ENCODE measurements at regions not wholly inside any gene's neighbourhood (a gene's known extent, or its start where the extent isn't known, plus 50 kb on each side); places are given as distances from the start of the nearest gene placed in this dataset.

DNA sequence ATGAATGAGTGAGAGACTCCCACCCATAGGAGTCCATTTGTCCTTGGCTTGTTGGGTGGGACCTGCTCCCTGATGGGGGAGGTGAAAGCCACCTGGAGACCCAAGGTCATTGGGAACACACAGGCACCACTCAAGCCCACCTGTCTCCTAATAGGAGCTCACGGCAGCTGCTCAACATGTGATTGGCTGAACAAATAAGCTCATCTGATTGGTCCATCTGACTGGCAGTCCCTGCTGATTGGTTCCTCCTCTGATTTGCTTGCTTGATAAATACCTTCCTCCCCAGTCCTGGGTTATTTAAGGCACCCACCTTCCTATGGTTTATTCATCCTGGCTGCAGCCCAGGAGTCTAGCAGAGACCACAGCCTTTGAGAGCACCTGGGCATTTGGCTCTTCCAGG lies 502.9 kb downstream of the PTPRU start:
- TF ChIP-seq ESRRG (CRISPR knock-in tag; IDR thresholded peaks at IDR 0.05) (no peak), TOX (CRISPR knock-in tag; IDR thresholded peaks at IDR 0.05; ENCODE audit: borderline replicate concordance) (no peak), PATZ1 (CRISPR knock-in tag; IDR thresholded peaks at IDR 0.05; ENCODE audit: borderline replicate concordance) (no peak)
- no peak for ATAC-seq

DNA sequence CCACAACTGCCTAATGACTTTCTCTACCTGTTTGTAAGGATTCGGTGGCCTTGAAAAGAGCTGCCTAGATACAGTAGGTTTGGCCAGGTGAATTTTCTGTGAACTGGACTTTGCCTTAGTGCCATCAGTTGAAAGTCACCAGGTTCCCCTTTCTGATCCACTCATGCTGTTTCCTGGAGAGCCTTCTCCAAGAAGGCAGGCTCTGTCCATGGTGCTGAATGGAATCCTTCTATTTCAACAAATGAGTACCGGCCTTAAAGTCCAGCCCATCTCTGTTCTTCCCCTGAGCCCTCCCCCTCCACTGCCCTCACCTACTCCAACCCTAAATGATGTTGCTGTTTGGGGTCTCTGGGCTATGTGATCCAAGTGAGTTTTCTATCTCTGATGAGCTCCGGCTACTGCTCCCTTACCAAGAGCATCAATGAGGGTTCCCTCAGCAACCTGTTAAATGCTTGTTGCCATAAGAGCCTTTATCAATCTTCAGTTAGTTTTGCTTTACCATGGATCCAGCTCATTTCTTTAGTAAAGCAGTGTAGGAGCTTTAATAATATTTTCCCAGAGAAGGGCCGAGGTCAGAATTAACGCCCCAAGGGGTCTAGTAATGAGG lies 500.4 kb downstream of the PTPRU start:
- no peak for ATAC-seq
- no peak for TF ChIP-seq TOX (CRISPR knock-in tag; IDR thresholded peaks at IDR 0.05; ENCODE audit: borderline replicate concordance)
- TF ChIP-seq SNAI2 (CRISPR knock-in tag; IDR thresholded peaks at IDR 0.05), result no peak
- no peak for TF ChIP-seq ZC3H10 (CRISPR knock-in tag; IDR thresholded peaks at IDR 0.05)
- no peak for TF ChIP-seq PPARA (CRISPR knock-in tag; IDR thresholded peaks at IDR 0.05; ENCODE audit: borderline replicate concordance)
- TF ChIP-seq ESRRG (CRISPR knock-in tag; IDR thresholded peaks at IDR 0.05), result no peak
- no peak for TF ChIP-seq ZFP3 (CRISPR knock-in tag; IDR thresholded peaks at IDR 0.05)
- no peak for TF ChIP-seq BACH2 (CRISPR knock-in tag; IDR thresholded peaks at IDR 0.05; ENCODE audit: borderline replicate concordance)
- TF ChIP-seq, protein P1, sequence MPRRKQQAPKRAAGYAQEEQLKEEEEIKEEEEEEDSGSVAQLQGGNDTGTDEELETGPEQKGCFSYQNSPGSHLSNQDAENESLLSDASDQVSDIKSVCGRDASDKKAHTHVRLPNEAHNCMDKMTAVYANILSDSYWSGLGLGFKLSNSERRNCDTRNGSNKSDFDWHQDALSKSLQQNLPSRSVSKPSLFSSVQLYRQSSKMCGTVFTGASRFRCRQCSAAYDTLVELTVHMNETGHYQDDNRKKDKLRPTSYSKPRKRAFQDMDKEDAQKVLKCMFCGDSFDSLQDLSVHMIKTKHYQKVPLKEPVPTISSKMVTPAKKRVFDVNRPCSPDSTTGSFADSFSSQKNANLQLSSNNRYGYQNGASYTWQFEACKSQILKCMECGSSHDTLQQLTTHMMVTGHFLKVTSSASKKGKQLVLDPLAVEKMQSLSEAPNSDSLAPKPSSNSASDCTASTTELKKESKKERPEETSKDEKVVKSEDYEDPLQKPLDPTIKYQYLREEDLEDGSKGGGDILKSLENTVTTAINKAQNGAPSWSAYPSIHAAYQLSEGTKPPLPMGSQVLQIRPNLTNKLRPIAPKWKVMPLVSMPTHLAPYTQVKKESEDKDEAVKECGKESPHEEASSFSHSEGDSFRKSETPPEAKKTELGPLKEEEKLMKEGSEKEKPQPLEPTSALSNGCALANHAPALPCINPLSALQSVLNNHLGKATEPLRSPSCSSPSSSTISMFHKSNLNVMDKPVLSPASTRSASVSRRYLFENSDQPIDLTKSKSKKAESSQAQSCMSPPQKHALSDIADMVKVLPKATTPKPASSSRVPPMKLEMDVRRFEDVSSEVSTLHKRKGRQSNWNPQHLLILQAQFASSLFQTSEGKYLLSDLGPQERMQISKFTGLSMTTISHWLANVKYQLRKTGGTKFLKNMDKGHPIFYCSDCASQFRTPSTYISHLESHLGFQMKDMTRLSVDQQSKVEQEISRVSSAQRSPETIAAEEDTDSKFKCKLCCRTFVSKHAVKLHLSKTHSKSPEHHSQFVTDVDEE (CRISPR knock-in tag; IDR thresholded peaks at IDR 0.05), result no peak
- no peak for TF ChIP-seq CREB5 (CRISPR knock-in tag; IDR thresholded peaks at IDR 0.05; ENCODE audit: low read depth)
- no peak for TF ChIP-seq POU6F1 (CRISPR knock-in tag; IDR thresholded peaks at IDR 0.05; ENCODE audit: borderline replicate concordance, low read depth)
- TF ChIP-seq ZFP30 (CRISPR knock-in tag; IDR thresholded peaks at IDR 0.05), result no peak
- no peak for TF ChIP-seq RARB (CRISPR knock-in tag; IDR thresholded peaks at IDR 0.05)
- TF ChIP-seq TCF4 (CRISPR knock-in tag; IDR thresholded peaks at IDR 0.05; ENCODE audit: borderline replicate concordance), result no peak
- no peak for TF ChIP-seq CSDC2 (CRISPR knock-in tag; IDR thresholded peaks at IDR 0.05)
- no peak for TF ChIP-seq ISL1 (CRISPR knock-in tag; IDR thresholded peaks at IDR 0.05)
- no peak for TF ChIP-seq ZNF565 (CRISPR knock-in tag; conservative IDR thresholded peaks at IDR 0.05; ENCODE audit: low read depth)
- no peak for TF ChIP-seq ARNTL (CRISPR knock-in tag; IDR thresholded peaks at IDR 0.05; ENCODE audit: borderline replicate concordance, low read depth)
- no peak for TF ChIP-seq ZNF8 (CRISPR knock-in tag; IDR thresholded peaks at IDR 0.05)
- TF ChIP-seq PATZ1 (CRISPR knock-in tag; IDR thresholded peaks at IDR 0.05; ENCODE audit: borderline replicate concordance), result no peak

- no peak for ATAC-seq
- TF ChIP-seq ZNF8 (CRISPR knock-in tag; IDR thresholded peaks at IDR 0.05), result no peak
- TF ChIP-seq ARNTL (CRISPR knock-in tag; IDR thresholded peaks at IDR 0.05; ENCODE audit: borderline replicate concordance, low read depth), result no peak
- no peak for TF ChIP-seq ZFP30 (CRISPR knock-in tag; IDR thresholded peaks at IDR 0.05)
- TF ChIP-seq TCF4 (CRISPR knock-in tag; IDR thresholded peaks at IDR 0.05; ENCODE audit: borderline replicate concordance), result no peak
- no peak for TF ChIP-seq ZNF565 (CRISPR knock-in tag; conservative IDR thresholded peaks at IDR 0.05; ENCODE audit: low read depth)
- TF ChIP-seq, protein P1 (CRISPR knock-in tag; IDR thresholded peaks at IDR 0.05), result no peak
- TF ChIP-seq CSRNP3 (CRISPR knock-in tag; IDR thresholded peaks at IDR 0.05), result no peak
- TF ChIP-seq SNAI2 (CRISPR knock-in tag; IDR thresholded peaks at IDR 0.05), result no peak
- TF ChIP-seq TOX (CRISPR knock-in tag; IDR thresholded peaks at IDR 0.05; ENCODE audit: borderline replicate concordance), result no peak
- no peak for TF ChIP-seq PATZ1 (CRISPR knock-in tag; IDR thresholded peaks at IDR 0.05; ENCODE audit: borderline replicate concordance)
- TF ChIP-seq PPARA (CRISPR knock-in tag; IDR thresholded peaks at IDR 0.05; ENCODE audit: borderline replicate concordance), result no peak
Observed at GRCh38 chr1:29732453-29732852, 496.1 kb downstream of the PTPRU start.
